Tibial nerve (tissue), 4 donors: ENCODE measurements at regions not wholly inside any gene's neighbourhood (a gene's known extent, or its start where the extent isn't known, plus 50 kb on each side); places are given as distances from the start of the nearest gene placed in this dataset.

Source experiments
- CTCF ChIP-seq, 5 experiments: fragments of 200-600 bp in 3 of 5; fragments of 450-650 bp in 2 of 5; sonication (generic) in 3 of 5; IDR thresholded peaks; one replicate each; pipeline ENCODE4 v1.5.1; 2016 to 2019; ENCODE audit warnings: antibody characterized with exemption in 5 of 5, mild to moderate bottlenecking in 3 of 5, moderate library complexity in 2 of 5
- EP300 ChIP-seq, 2 donors: sonication (generic); formaldehyde crosslinking; IDR thresholded peaks; one replicate each; pipeline ENCODE4 v1.6.1; 2017; ENCODE audit warnings: antibody characterized with exemption in 2 of 2, mild to moderate bottlenecking in 1 of 2
- POLR2A ChIP-seq, 2 donors: fragments of 450-650 bp; IDR thresholded peaks; one replicate each; pipeline ENCODE4 v1.6.1; 2017; ENCODE audit warnings: antibody characterized with exemption in 2 of 2, mild to moderate bottlenecking in 2 of 2, moderate library complexity in 2 of 2

DNA sequence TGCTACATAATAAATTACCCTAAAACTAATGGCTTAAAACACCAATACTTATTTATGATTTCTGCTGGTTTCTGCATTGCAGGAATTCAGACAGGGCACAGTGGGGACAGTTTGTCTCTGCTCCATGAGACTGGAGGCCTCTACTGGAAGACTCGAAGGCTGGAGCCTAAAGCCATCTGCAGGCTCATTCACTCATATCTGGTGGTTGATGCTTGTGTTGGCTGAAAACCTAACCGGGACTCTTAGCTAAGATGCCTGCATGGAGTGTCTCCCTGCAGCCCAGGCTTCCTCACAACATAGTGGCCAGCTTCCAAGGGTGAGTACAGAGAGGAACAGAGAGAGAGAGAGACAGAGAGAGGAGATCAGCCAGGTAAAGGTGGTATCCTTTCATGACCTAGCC, 195.5 kb upstream of the FOXA2 start:
- TF ChIP-seq CTCF (IDR thresholded peaks at IDR 0.05), result no peak
- TF ChIP-seq POLR2A (IDR thresholded peaks at IDR 0.05), result no peak
- TF ChIP-seq EP300 (IDR thresholded peaks at IDR 0.05), result no peak
